Muscle layer of duodenum (tissue), 2 donors: ENCODE measurements at regions not wholly inside any gene's neighbourhood (a gene's known extent, or its start where the extent isn't known, plus 50 kb on each side); places are given as distances from the start of the nearest gene placed in this dataset.

Experiments
- H3K27ac ChIP-seq: one replicate; pipeline ENCODE4 v1.7.0; 2013; ENCODE audit warnings: mild to moderate bottlenecking, low read length
- H3K27me3 ChIP-seq: one replicate; pipeline ENCODE4 v1.7.0; 2013; ENCODE audit warnings: low read depth, mild to moderate bottlenecking, control low read depth, low read length
- H3K36me3 ChIP-seq, 2 donors: one replicate each; pipeline ENCODE4 v1.7.0; 2013; ENCODE audit warnings: low read length in 2 of 2, control low read depth in 1 of 2, mild to moderate bottlenecking in 1 of 2; ENCODE audit not compliant: insufficient read depth in 2 of 2, control insufficient read depth in 1 of 2
- H3K4me1 ChIP-seq, 2 donors: one replicate each; pipeline ENCODE4 v1.7.0; 2013; ENCODE audit warnings: low read length in 2 of 2, mild to moderate bottlenecking in 2 of 2, control low read depth in 1 of 2, moderate library complexity in 1 of 2; ENCODE audit not compliant: insufficient read depth in 2 of 2, control insufficient read depth in 1 of 2
- H3K4me3 ChIP-seq, 2 donors: one replicate each; pipeline ENCODE4 v1.7.0; 2013; ENCODE audit warnings: low read length in 2 of 2, low read depth in 1 of 2, mild to moderate bottlenecking in 1 of 2
- H3K9me3 ChIP-seq, 2 donors: one replicate each; pipeline ENCODE4 v1.7.0; 2013; ENCODE audit warnings: low read length in 2 of 2, control low read depth in 1 of 2, mild to moderate bottlenecking in 1 of 2; ENCODE audit not compliant: control insufficient read depth in 1 of 2
- donor health status: healthy.

DNA sequence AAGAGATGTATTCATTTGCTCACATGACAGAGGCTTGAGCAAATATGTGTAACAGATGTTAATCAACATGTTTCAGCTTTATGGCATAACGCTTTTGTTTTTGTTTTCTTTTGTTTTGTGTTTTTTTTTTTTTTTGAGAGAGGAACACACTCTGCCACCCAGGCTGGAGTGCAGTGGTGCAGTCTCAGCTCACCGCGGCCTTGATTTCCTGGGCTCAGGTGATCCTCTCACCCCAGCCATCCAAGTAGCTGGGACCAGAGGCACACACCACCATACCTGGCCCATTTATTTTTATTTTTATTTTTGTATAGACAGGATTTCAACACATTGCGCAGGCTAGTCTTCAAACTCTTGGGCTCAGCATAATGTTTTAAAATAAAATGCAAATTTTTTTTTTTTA, 1504.4 kb upstream of the CADM2 start:
- Histone ChIP-seq H3K9me3 (no peaks in the 10 kb centered on the region), H3K36me3 (no peaks in the 10 kb centered on the region), H3K27ac (no peak overlapping the region), H3K4me3 (no peak overlapping the region), H3K27me3 (no peaks in the 10 kb centered on the region), H3K4me1 (peaks cover 0 to 3% of the 10 kb centered on the region in 2 donors)

DNA sequence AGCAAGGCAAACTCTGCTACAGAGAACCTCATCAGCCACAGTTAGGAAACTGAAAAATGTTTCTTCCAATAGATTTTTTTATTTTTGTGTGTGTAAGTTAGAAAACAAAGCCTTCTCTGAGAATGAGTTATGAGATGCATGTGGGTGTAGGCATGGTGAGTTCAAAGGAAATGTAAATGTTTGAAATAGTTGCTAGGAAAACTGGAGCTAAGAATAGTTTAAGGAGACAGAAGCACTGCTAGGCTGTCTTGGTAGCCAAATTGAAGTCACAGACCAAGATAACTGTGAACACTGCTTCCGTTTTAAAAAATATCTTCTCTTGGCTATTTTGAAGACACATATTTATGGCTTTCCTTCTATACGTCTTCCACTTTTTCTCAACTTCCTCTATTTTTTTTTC, 1501.2 kb upstream of the CADM2 start:
- Histone ChIP-seq H3K36me3 (no peaks in the 10 kb centered on the region), H3K27me3 (no peaks in the 10 kb centered on the region), H3K27ac (no peak overlapping the region), H3K4me1 (peaks cover 0 to 3% of the 10 kb centered on the region in 2 donors), H3K9me3 (no peaks in the 10 kb centered on the region), H3K4me3 (no peak overlapping the region)

DNA sequence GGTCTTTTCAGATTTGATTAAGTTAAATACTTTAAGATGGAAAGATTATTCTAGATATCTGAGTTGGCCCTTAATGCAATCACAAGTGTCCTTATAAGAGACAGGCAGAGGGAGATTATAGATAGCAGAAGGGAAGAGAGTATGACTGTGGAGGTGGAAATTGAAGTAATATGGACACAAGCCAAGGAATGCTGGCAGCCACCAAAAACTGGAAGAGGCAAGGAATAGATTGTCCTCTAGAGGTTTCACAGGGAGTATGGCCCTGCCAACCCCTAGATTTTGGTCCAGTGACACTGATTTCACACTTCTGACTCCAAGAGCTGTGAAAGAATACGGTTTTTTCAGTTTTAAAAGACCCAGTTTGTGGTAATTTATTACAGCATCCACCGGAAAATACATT, 1498.7 kb upstream of the CADM2 start:
- no peak overlapping the region for H3K27ac ChIP-seq
- H3K9me3 ChIP-seq: no peaks in the 10 kb centered on the region
- no peaks in the 10 kb centered on the region for H3K27me3 ChIP-seq
- H3K36me3 ChIP-seq: no peaks in the 10 kb centered on the region
- no peak overlapping the region for H3K4me3 ChIP-seq
- no peaks in the 10 kb centered on the region for H3K4me1 ChIP-seq

DNA sequence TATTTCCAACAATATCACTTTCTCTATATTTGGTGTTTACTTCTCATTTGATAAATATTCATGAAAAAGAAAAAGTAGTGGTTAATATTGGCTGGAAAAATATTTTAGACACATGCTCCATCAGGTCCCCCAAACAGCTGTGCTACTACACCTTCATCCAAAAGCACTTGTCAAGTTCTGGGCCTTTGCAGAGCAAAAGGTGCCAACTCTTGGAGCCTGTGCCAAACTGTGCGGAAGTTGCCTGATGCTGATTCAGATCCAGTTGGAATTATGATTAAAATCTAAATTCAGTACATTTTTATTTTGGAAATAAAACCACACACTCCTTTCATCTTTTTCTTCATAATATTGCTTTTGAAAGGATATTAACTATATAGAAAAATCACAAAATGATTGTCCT, 1497.4 kb upstream of the CADM2 start:
- Histone ChIP-seq H3K36me3 (no peaks in the 10 kb centered on the region), H3K27ac (no peak overlapping the region), H3K4me1 (no peaks in the 10 kb centered on the region), H3K4me3 (no peak overlapping the region), H3K27me3 (no peaks in the 10 kb centered on the region), H3K9me3 (no peaks in the 10 kb centered on the region)

DNA sequence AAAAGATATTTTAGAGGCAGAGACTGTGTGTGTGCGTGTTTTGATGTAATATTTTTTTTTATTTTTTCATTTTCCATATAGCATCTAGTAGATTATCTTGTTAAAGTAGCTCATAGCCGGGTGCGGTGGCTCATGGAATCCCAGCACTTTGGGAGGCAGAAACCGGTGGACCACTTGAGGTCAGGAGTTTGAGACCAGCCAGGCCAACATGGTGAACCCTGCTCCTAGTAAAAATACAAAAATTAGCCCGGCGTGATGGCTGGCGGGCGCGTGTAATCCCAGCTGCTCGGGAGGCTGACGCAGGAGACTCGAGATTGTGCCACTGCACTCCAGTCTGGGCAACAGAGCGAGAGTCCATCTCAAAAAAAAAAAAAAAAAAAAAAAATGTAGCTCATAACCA, 1481.2 kb upstream of the CADM2 start:
- Histone ChIP-seq H3K27me3 (no peaks in the 10 kb centered on the region), H3K9me3 (no peaks in the 10 kb centered on the region), H3K4me3 (no peak overlapping the region), H3K4me1 (no peaks in the 10 kb centered on the region), H3K36me3 (no peaks in the 10 kb centered on the region), H3K27ac (no peak overlapping the region)

DNA sequence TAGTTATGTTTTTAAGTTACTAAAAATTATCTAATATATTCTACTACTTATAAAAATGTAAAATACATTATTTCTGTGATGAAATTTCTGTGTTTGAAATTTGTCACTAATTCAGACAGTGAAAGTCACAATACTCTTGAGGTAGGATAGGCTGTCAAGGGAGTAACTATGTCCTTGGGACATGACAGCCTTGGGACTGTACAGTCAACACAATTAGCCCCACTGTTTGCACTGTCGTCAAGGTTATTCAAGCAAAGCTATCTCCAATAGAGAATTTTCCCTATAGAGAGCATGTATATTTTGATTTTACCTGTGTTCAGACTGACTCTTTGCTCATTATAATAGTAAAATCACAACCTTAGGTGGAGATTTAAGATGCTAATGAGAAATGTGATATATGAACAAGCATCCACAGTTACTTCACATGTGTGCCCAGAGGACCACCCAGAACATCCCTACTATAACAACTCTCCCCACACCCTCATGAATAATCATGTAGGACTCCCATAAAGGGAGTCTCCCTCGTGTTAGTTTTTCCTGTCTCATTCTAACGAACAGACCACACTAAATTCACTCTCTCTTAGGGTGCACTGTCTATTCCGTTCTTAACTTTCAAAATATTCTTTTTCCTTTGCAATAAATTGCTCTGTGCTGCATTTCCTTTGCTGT, 1476.3 kb upstream of the CADM2 start:
- no peaks in the 10 kb centered on the region for H3K36me3 ChIP-seq
- no peaks in the 10 kb centered on the region for H3K9me3 ChIP-seq
- no peak overlapping the region for H3K27ac ChIP-seq
- H3K27me3 ChIP-seq: no peaks in the 10 kb centered on the region
- no peak overlapping the region for H3K4me3 ChIP-seq
- no peaks in the 10 kb centered on the region for H3K4me1 ChIP-seq

DNA sequence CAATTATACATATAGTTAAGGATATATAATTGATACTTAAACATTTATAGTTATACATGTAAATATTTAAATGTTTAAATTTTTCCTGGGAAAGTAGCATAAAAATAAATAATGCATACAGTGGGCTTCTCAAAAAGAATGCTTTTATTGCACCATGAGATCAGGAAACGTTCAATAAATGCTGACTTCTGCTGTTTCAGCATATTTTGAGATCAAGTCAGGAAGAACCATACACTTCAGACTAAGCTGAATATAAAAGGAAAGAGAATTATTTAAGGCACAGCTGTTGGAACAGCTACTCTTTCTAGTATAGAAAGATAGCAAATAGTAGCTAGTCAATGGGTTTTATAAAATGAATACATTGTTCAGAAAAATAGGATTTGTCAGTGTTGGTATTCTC, 1462.3 kb upstream of the CADM2 start:
- Histone ChIP-seq H3K27ac (no peak overlapping the region), H3K4me3 (no peak overlapping the region), H3K4me1 (no peaks in the 10 kb centered on the region)

DNA sequence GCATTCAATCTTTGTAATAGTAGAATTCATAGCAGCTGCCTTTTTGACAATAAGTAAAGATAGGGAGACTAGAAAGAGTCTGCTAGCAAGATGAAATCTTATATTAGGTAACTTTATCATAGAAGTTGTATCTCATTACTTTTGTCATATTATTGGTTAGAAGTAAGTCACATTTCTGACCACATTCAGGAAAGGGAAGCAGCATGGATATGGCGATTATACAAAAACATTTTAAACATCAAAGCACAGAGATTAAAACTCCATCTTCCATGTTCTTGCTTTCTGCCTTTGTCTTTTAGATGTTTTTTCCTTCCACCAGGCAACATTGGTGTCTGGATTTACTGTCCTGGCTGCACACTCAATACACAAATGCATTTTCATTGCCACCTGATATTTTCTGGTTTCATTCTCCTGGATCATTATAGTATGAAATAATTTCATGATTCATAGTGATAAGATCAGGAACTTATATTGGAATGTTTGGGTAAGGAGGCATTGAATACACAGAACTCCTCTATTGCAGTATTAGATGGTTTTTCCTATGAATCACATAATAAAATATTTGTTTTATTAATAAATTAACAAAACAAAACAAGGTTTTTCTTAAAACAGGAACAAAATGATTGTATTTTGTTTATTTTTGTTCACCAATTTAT, 1460.3 kb upstream of the CADM2 start:
- no peaks in the 10 kb centered on the region for H3K9me3 ChIP-seq
- H3K27me3 ChIP-seq: no peaks in the 10 kb centered on the region
- H3K4me1 ChIP-seq: no peaks in the 10 kb centered on the region
- H3K4me3 ChIP-seq: no peak overlapping the region
- no peaks in the 10 kb centered on the region for H3K36me3 ChIP-seq
- no peak overlapping the region for H3K27ac ChIP-seq

More for the DNA sequence above, 1462.3 kb upstream of the CADM2 start:
- Histone ChIP-seq H3K36me3 (no peaks in the 10 kb centered on the region), H3K27me3 (no peaks in the 10 kb centered on the region), H3K9me3 (no peaks in the 10 kb centered on the region)

DNA sequence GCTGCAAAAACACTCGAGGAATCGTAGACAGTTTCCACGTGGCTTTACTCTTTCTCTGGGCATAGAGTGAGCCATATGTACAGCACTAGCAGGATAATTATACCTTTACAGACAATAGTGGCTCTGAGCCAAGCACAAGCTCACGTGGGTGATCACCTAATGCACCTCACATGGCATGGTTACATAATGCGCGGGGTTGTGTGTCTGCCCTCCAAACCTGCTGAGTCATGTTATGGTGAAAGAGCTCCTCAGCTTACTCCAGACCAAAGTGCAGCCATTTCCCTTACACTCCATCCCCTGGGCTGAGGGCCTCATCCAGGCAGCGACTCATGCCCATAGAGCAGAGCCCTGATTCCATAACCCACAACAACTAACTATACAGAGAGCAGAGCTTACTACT, 1458.4 kb upstream of the CADM2 start:
- Histone ChIP-seq H3K9me3 (no peaks in the 10 kb centered on the region), H3K36me3 (no peaks in the 10 kb centered on the region), H3K27ac (no peak overlapping the region)

DNA sequence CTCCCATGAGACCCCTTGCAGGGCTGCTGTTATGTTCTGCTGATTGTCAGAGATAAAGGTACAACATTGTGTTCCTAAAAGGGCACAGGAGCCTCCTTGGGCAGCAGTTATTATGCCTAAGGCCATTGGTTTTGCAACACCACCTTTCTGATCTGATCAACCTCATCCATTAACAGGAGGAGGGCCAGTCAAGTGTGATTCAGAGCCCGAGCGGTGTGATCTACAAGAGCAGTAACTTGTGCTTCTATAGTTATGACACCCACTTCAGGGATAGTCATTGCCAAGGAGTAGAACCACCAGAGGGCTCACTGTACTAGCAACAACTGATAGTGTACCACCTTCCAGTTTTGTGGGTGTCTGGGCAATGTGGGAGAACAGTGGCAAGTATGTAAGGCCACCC, 1457.9 kb upstream of the CADM2 start:
- Histone ChIP-seq H3K27me3 (no peaks in the 10 kb centered on the region), H3K4me3 (no peak overlapping the region), H3K36me3 (no peaks in the 10 kb centered on the region), H3K27ac (no peak overlapping the region), H3K9me3 (no peaks in the 10 kb centered on the region), H3K4me1 (no peaks in the 10 kb centered on the region)

More for the DNA sequence above, 1458.4 kb upstream of the CADM2 start:
- Histone ChIP-seq H3K27me3 (no peaks in the 10 kb centered on the region), H3K4me1 (no peaks in the 10 kb centered on the region), H3K4me3 (no peak overlapping the region)

DNA sequence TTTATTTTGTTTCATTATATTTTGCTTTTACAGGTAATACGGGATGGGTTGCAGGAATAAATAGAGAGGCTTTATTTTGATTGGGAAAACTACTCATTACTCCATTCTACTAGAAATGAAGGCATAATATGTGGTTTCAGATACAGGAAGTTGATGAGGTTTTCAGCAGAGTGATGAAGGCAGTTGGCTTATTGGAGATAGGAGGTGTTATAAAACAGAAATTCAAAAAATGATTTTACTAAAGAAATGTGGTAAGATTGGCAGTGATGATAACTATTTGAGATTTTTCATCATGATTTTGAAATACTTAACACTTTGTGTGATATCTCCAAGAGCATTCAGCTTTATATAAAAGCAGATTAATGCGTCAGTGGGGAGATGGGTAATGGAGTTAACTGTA, 1445.7 kb upstream of the CADM2 start:
- Histone ChIP-seq H3K9me3 (no peaks in the 10 kb centered on the region), H3K36me3 (no peaks in the 10 kb centered on the region), H3K4me1 (no peaks in the 10 kb centered on the region), H3K27ac (no peak overlapping the region), H3K27me3 (no peaks in the 10 kb centered on the region), H3K4me3 (no peak overlapping the region)

DNA sequence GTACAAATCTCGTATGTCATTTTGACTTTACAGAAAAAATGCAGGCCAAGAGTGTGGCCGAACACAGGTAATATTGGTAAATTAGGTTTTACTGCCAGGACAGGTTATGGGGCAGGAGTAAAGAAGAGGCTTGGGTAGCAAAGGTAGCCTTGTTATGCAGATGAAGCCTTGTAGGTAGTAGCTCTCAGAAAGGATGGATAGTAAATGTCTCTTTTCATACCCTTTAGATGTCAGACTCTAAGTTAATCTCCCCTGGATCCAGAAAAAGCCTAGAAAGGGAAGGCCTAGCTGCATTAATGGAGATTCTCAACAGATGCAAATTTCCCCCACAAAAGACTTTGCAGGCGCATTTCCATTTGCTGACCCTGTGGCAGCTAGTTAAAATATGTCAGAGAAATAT, 1445.1 kb upstream of the CADM2 start:
- Histone ChIP-seq H3K4me3 (no peak overlapping the region), H3K27ac (no peak overlapping the region), H3K27me3 (no peaks in the 10 kb centered on the region), H3K4me1 (no peaks in the 10 kb centered on the region), H3K36me3 (no peaks in the 10 kb centered on the region), H3K9me3 (no peaks in the 10 kb centered on the region)
